Loucy (cell line): ENCODE measurements at regions not wholly inside any gene's neighbourhood (a gene's known extent, or its start where the extent isn't known, plus 50 kb on each side); places are given as distances from the start of the nearest gene placed in this dataset.

ENCODE experiments used
- H2AFZ ChIP-seq: fragments of 200-600 bp; sonication (generic); 2 replicates; pipeline ENCODE4 v1.6.0; 2016; ENCODE audit warnings: antibody characterized with exemption, mild to moderate bottlenecking, low read length, moderate library complexity
- H3F3A ChIP-seq: fragments of 200-600 bp; 2 replicates; pipeline ENCODE4 v1.6.0; 2016; ENCODE audit warnings: antibody characterized with exemption, low read depth, mild to moderate bottlenecking
- H3K27me3 ChIP-seq: fragments of 200-600 bp; sonication (generic); 2 replicates; pipeline ENCODE4 v1.6.1; 2014; ENCODE audit warnings: low read length, mild to moderate bottlenecking; ENCODE audit not compliant: insufficient read depth, poor library complexity, severe bottlenecking
- H3K36me3 ChIP-seq: fragments of 200-600 bp; sonication (generic); 2 replicates; pipeline ENCODE4 v1.6.1; 2016; ENCODE audit warnings: low read length; ENCODE audit not compliant: insufficient read depth
- H3K4me1 ChIP-seq: fragments of 200-600 bp; sonication (generic); 2 replicates; pipeline ENCODE4 v1.5.1; 2014; ENCODE audit warnings: low read length, mild to moderate bottlenecking; ENCODE audit not compliant: insufficient read depth, poor library complexity, severe bottlenecking
- H3K4me2 ChIP-seq: fragments of 200-600 bp; sonication (generic); 2 replicates; pipeline ENCODE4 v1.6.0; 2014; ENCODE audit warnings: antibody characterized with exemption, low read length, low read depth, mild to moderate bottlenecking; ENCODE audit not compliant: poor library complexity, severe bottlenecking
- H3K4me3 ChIP-seq: fragments of 200-600 bp; sonication (generic); 2 replicates; pipeline ENCODE4 v1.5.1; 2014; ENCODE audit warnings: low read length, mild to moderate bottlenecking, mixed read lengths; ENCODE audit not compliant: poor library complexity, severe bottlenecking
- H3K79me2 ChIP-seq: fragments of 200-600 bp; sonication (generic); 2 replicates; pipeline ENCODE4 v1.6.1; 2014; ENCODE audit warnings: low read length; ENCODE audit not compliant: insufficient read depth
- H3K9ac ChIP-seq: fragments of 200-600 bp; sonication (generic); 2 replicates; pipeline ENCODE4 v1.6.0; 2014; ENCODE audit warnings: mild to moderate bottlenecking, low read depth, low read length, moderate library complexity; ENCODE audit not compliant: poor library complexity, severe bottlenecking
- H3K9me2 ChIP-seq: fragments of 200-600 bp; sonication (generic); replicated peaks from 2 replicates; pipeline ENCODE4 v1.6.1; 2016; ENCODE audit warnings: low read depth, low read length, mixed read lengths
- H3K9me3 ChIP-seq: fragments of 200-600 bp; sonication (generic); 2 replicates; pipeline ENCODE4 v1.6.1; 2014; ENCODE audit warnings: mild to moderate bottlenecking, antibody characterized with exemption, low read length, low read depth; ENCODE audit not compliant: insufficient read depth
- H4K20me1 ChIP-seq: fragments of 200-600 bp; sonication (generic); 2 replicates; pipeline ENCODE4 v1.6.0; 2014; ENCODE audit warnings: antibody characterized with exemption, low read length, mild to moderate bottlenecking; ENCODE audit not compliant: insufficient read depth, poor library complexity, severe bottlenecking
- CTCF ChIP-seq: fragments of 200-600 bp; sonication (generic); conservative IDR thresholded peaks from 2 replicates; pipeline ENCODE4 v1.5.1; 2014; ENCODE audit warnings: mild to moderate bottlenecking, antibody characterized with exemption, low read length
- EZH2phosphoT487 ChIP-seq: fragments of 200-600 bp; IDR thresholded peaks from 2 replicates; pipeline ENCODE4 v1.6.1; 2018; ENCODE audit warnings: antibody characterized with exemption, mild to moderate bottlenecking, moderate library complexity, borderline replicate concordance

- Histone ChIP-seq H3K4me2 (no peak overlapping the region), H3K79me2 (no peaks in the 10 kb centered on the region), H3K9ac (no peak overlapping the region), H3K4me1 (no peaks in the 10 kb centered on the region), H3K27me3 (no peaks in the 10 kb centered on the region), H3K9me2 (no peaks in the 10 kb centered on the region), H2AFZ (no peak overlapping the region), H3K9me3 (no peaks in the 10 kb centered on the region), H3K4me3 (no peak overlapping the region), H4K20me1 (no peaks in the 10 kb centered on the region), H3K36me3 (no peaks in the 10 kb centered on the region), H3F3A (no peaks in the 10 kb centered on the region)
- no peak for TF ChIP-seq EZH2phosphoT487
- TF ChIP-seq CTCF = no peak
Measured at GRCh38 chr18:56204052-56204451, 434.3 kb downstream of the TXNL1 start.

- Histone ChIP-seq H3K36me3 (no peaks in the 10 kb centered on the region), H3K79me2 (no peaks in the 10 kb centered on the region), H3K4me3 (no peak overlapping the region), H3K9me3 (no peaks in the 10 kb centered on the region), H4K20me1 (no peaks in the 10 kb centered on the region), H3K4me2 (no peak overlapping the region), H2AFZ (no peak overlapping the region), H3K27me3 (no peaks in the 10 kb centered on the region), H3K4me1 (no peaks in the 10 kb centered on the region), H3K9me2 (no peaks in the 10 kb centered on the region), H3K9ac (no peak overlapping the region), H3F3A (no peaks in the 10 kb centered on the region)
- no peak for TF ChIP-seq CTCF
- no peak for TF ChIP-seq EZH2phosphoT487
Measured at GRCh38 chr18:56202678-56203077, 435.7 kb downstream of the TXNL1 start.

GRCh38 chr18:56200381-56200911, 437.9 kb downstream of the TXNL1 start:
- no peaks in the 10 kb centered on the region for H3K9me2 ChIP-seq
- H3K4me1 ChIP-seq = no peaks in the 10 kb centered on the region
- no peak overlapping the region for H3K4me3 ChIP-seq
- TF ChIP-seq EZH2phosphoT487 (no peak), CTCF (no peak)
- H4K20me1 ChIP-seq = no peaks in the 10 kb centered on the region
- no peaks in the 10 kb centered on the region for H3K27me3 ChIP-seq
- no peak overlapping the region for H3K4me2 ChIP-seq
- no peak overlapping the region for H2AFZ ChIP-seq
- H3F3A ChIP-seq = no peaks in the 10 kb centered on the region
- H3K9me3 ChIP-seq = no peaks in the 10 kb centered on the region
- no peak overlapping the region for H3K9ac ChIP-seq
- no peaks in the 10 kb centered on the region for H3K79me2 ChIP-seq
- H3K36me3 ChIP-seq = no peaks in the 10 kb centered on the region
